Esophagus squamous epithelium (tissue), 4 donors: ENCODE measurements at regions not wholly inside any gene's neighbourhood (a gene's known extent, or its start where the extent isn't known, plus 50 kb on each side); places are given as distances from the start of the nearest gene placed in this dataset.

ENCODE experiments used
- CTCF ChIP-seq, 6 experiments: fragments of 450-650 bp in 4 of 6; fragments of 200-600 bp in 2 of 6; sonication (generic) in 2 of 6; IDR thresholded peaks; one replicate each; pipeline ENCODE4 v1.5.1; 2016 to 2019; ENCODE audit warnings: antibody characterized with exemption in 6 of 6, mild to moderate bottlenecking in 4 of 6, moderate library complexity in 4 of 6
- POLR2A ChIP-seq, 4 donors: fragments of 450-650 bp; IDR thresholded peaks; one replicate each; pipeline ENCODE4 v1.6.1; 2017; ENCODE audit warnings: antibody characterized with exemption in 4 of 4, mild to moderate bottlenecking in 4 of 4, moderate library complexity in 3 of 4

- TF ChIP-seq POLR2A (IDR thresholded peaks at IDR 0.05) = no peak
- TF ChIP-seq CTCF (IDR thresholded peaks at IDR 0.05) = no peak
Measured at GRCh38 chr10:118496525-118496924, 98.9 kb downstream of the PRLHR start.
